Stimulated activated CD4-positive, alpha-beta T cell treated with anti-CD3 and anti-CD28 coated beads, Interleukin-12 subunit alpha, Interleukin-12 subunit beta, amount 100 ng/mL, for 4 hours (primary cell): ENCODE measurements at regions not wholly inside any gene's neighbourhood (a gene's known extent, or its start where the extent isn't known, plus 50 kb on each side); places are given as distances from the start of the nearest gene placed in this dataset.
"Not testable (repeated sequence)": the region's sequence is repeated elsewhere in the genome, so short reads cannot be mapped to it uniquely, and the experiment has no call there.

Experiments
- DNase-seq: peaks from one replicate; pipeline ENCODE4 v3.0.0-alpha.2; 2020

GRCh38 chr4:159673221-159673620, 570.3 kb downstream of the RAPGEF2 start:
- no peak for DNase-seq

- no peak for DNase-seq
These were observed 571.4 kb downstream of the RAPGEF2 start for GRCh38 chr4:159674241-159674640.

- no peak for DNase-seq
These were observed 574.6 kb downstream of the RAPGEF2 start for GRCh38 chr4:159677521-159677920.

GRCh38 chr4:159682996-159683395, 580.1 kb downstream of the RAPGEF2 start:
- DNase-seq = no peak

GRCh38 chr4:159684061-159684460, 581.2 kb downstream of the RAPGEF2 start:
- no peak for DNase-seq

GRCh38 chr4:159685340-159686092, 582.6 kb downstream of the RAPGEF2 start:
- no peak for DNase-seq

GRCh38 chr4:159689526-159689925, 586.6 kb downstream of the RAPGEF2 start:
- DNase-seq = no peak

GRCh38 chr4:159697322-159698283, 594.7 kb downstream of the RAPGEF2 start:
- no peak for DNase-seq

GRCh38 chr4:159698336-159698735, 595.5 kb downstream of the RAPGEF2 start:
- DNase-seq = no peak

GRCh38 chr4:159702200-159702599, 599.3 kb downstream of the RAPGEF2 start:
- no peak for DNase-seq

GRCh38 chr4:159705334-159705733, 602.5 kb downstream of the RAPGEF2 start:
- DNase-seq = no peak

GRCh38 chr4:159706704-159707103, 603.8 kb downstream of the RAPGEF2 start:
- no peak for DNase-seq

GRCh38 chr4:159715180-159715579, 612.3 kb downstream of the RAPGEF2 start:
- DNase-seq = not testable (repeated sequence)

GRCh38 chr4:159719531-159719930, 616.7 kb downstream of the RAPGEF2 start:
- DNase-seq = no peak

GRCh38 chr4:159722052-159722451, 619.2 kb downstream of the RAPGEF2 start:
- DNase-seq = no peak

- no peak for DNase-seq
These were observed 620.0 kb downstream of the RAPGEF2 start for GRCh38 chr4:159722918-159723317.

GRCh38 chr4:159723341-159724048, 620.6 kb downstream of the RAPGEF2 start:
- DNase-seq = no peak

- no peak for DNase-seq
These were observed 622.7 kb downstream of the RAPGEF2 start for GRCh38 chr4:159725571-159725970.

GRCh38 chr4:159735281-159736207, 632.7 kb downstream of the RAPGEF2 start:
- no peak for DNase-seq

- DNase-seq = no peak
These were observed 633.5 kb downstream of the RAPGEF2 start for GRCh38 chr4:159736411-159736810.

- DNase-seq = no peak
These were observed 641.1 kb downstream of the RAPGEF2 start for GRCh38 chr4:159743971-159744370.

- no peak for DNase-seq
These were observed 645.1 kb downstream of the RAPGEF2 start for GRCh38 chr4:159747983-159748382.
